ENCODE measurements at regions not wholly inside any gene's neighbourhood (a gene's known extent, or its start where the extent isn't known, plus 50 kb on each side); places are given as distances from the start of the nearest gene placed in this dataset.

- TF ChIP-seq REST (IDR thresholded peaks at IDR 0.05; ENCODE audit: borderline replicate concordance) (no peak), SMC3 (conservative IDR thresholded peaks at IDR 0.05; ENCODE audit: poor library complexity) (no peak)
Measured at GRCh38 chr9:82524407-82524806, 535.8 kb downstream of the SPATA31D1 start.
